ENCODE measurements at regions not wholly inside any gene's neighbourhood (a gene's known extent, or its start where the extent isn't known, plus 50 kb on each side); places are given as distances from the start of the nearest gene placed in this dataset.
"Not testable (repeated sequence)": the region's sequence is repeated elsewhere in the genome, so short reads cannot be mapped to it uniquely, and the experiment has no call there.

- H2BK12ac ChIP-seq (ENCODE audit: low read length) = no peak overlapping the region
- H4K8ac ChIP-seq (ENCODE audit: low read depth, low read length) = no peak overlapping the region
- H2AFZ ChIP-seq (ENCODE audit: insufficient read depth, low read length, poor library complexity) = no peak overlapping the region
- H3K79me2 ChIP-seq (ENCODE audit: control insufficient read depth, insufficient read depth, low read length, poor library complexity) = no peaks in the 10 kb centered on the region
- DNase-seq = no peak
- no peaks in the 10 kb centered on the region for H3K79me1 ChIP-seq (ENCODE audit: low read length)
- H3K23ac ChIP-seq (ENCODE audit: low read length) = no peak overlapping the region
- no peak overlapping the region for H2BK120ac ChIP-seq (ENCODE audit: insufficient read depth, low read length, poor library complexity)
- WGBS (ENCODE audit: extremely low coverage, insufficient coverage, insufficient read length) = no CpG with 5 or more reads among the region's 13 CpGs
- no peaks in the 10 kb centered on the region for H3K4me1 ChIP-seq (ENCODE audit: control insufficient read depth in 1 of 2, insufficient read depth in 2 of 2, low read length in 2 of 2)
- H3K27ac ChIP-seq (ENCODE audit: low read depth, low read length) = no peak overlapping the region
- H3K18ac ChIP-seq (ENCODE audit: low read length) = no peak overlapping the region
- H3K9me3 ChIP-seq (ENCODE audit: insufficient read depth, low read depth, low read length) = no peaks in the 10 kb centered on the region
- H3K4me3 ChIP-seq (ENCODE audit: low read depth, low read length) = no peak overlapping the region
- no peak overlapping the region for H2AK5ac ChIP-seq (ENCODE audit: low read length)
- no peak overlapping the region for H4K91ac ChIP-seq (ENCODE audit: low read depth, low read length)
- H3K36me3 ChIP-seq (ENCODE audit: control insufficient read depth in 1 of 2, insufficient read depth in 2 of 2, low read length in 2 of 2) = no peaks in the 10 kb centered on the region
- H4K12ac ChIP-seq (ENCODE audit: low read depth, low read length) = no peak overlapping the region
- no peaks in the 10 kb centered on the region for H3K27me3 ChIP-seq (ENCODE audit: insufficient read depth, low read length)
- no peak overlapping the region for H3K14ac ChIP-seq (ENCODE audit: low read length)
- H3K9ac ChIP-seq (ENCODE audit: low read length) = no peak overlapping the region
- no peak overlapping the region for H2BK5ac ChIP-seq (ENCODE audit: low read depth, low read length, poor library complexity)
- H3K4me2 ChIP-seq (ENCODE audit: low read length) = no peak overlapping the region
- no peak overlapping the region for H3K4ac ChIP-seq (ENCODE audit: low read depth, low read length)
Observed at GRCh38 chr15:92848852-92849598, 51.1 kb upstream of the CHD2 start.

GRCh38 chr15:92850218-92850617, 49.9 kb upstream of the CHD2 start:
- not testable (repeated sequence) for H3K9me3 ChIP-seq (ENCODE audit: insufficient read depth, low read depth, low read length); H3K23ac ChIP-seq (ENCODE audit: low read length)

More at GRCh38 chr15:92850218-92850617, 49.9 kb upstream of the CHD2 start:
- not testable (repeated sequence) for H2AK5ac ChIP-seq (ENCODE audit: low read length); H2AFZ ChIP-seq (ENCODE audit: insufficient read depth, low read length, poor library complexity); H3K79me2 ChIP-seq (ENCODE audit: control insufficient read depth, insufficient read depth, low read length, poor library complexity); H2BK12ac ChIP-seq (ENCODE audit: low read length); H3K14ac ChIP-seq (ENCODE audit: low read length); H3K18ac ChIP-seq (ENCODE audit: low read length); H3K36me3 ChIP-seq (ENCODE audit: control insufficient read depth in 1 of 2, insufficient read depth in 2 of 2, low read length in 2 of 2); H3K9ac ChIP-seq (ENCODE audit: low read length); H4K91ac ChIP-seq (ENCODE audit: low read depth, low read length); H3K27me3 ChIP-seq (ENCODE audit: insufficient read depth, low read length); H3K27ac ChIP-seq (ENCODE audit: low read depth, low read length); H3K4me1 ChIP-seq (ENCODE audit: control insufficient read depth in 1 of 2, insufficient read depth in 2 of 2, low read length in 2 of 2); H4K12ac ChIP-seq (ENCODE audit: low read depth, low read length); H2BK120ac ChIP-seq (ENCODE audit: insufficient read depth, low read length, poor library complexity); H4K8ac ChIP-seq (ENCODE audit: low read depth, low read length); H3K79me1 ChIP-seq (ENCODE audit: low read length); H3K4me3 ChIP-seq (ENCODE audit: low read depth, low read length); H2BK5ac ChIP-seq (ENCODE audit: low read depth, low read length, poor library complexity); H3K4me2 ChIP-seq (ENCODE audit: low read length); DNase-seq; H3K4ac ChIP-seq (ENCODE audit: low read depth, low read length)
- no CpG with 5 or more reads among the region's 3 CpGs for WGBS (ENCODE audit: extremely low coverage, insufficient coverage, insufficient read length)
